AG09319 (cell line): ENCODE measurements at regions not wholly inside any gene's neighbourhood (a gene's known extent, or its start where the extent isn't known, plus 50 kb on each side); places are given as distances from the start of the nearest gene placed in this dataset.

Experiments
- DNase-seq: peaks from one replicate; pipeline ENCODE4 v3.0.0-alpha.2; 2010; ENCODE audit warnings: low read depth; ENCODE audit errors: extremely low read depth
- CTCF ChIP-seq: IDR thresholded peaks from 2 replicates; pipeline ENCODE4 v1.5.1; 2011; ENCODE audit warnings: low read depth, mild to moderate bottlenecking, inconsistent platforms, low read length, moderate library complexity

- no peak for TF ChIP-seq CTCF
- no peak for DNase-seq
These were observed 56.9 kb downstream of the MAGEC1 start for GRCh38 chrX:141960578-141960977.
